Kidney (tissue), 13 donors: ENCODE measurements at regions not wholly inside any gene's neighbourhood (a gene's known extent, or its start where the extent isn't known, plus 50 kb on each side); places are given as distances from the start of the nearest gene placed in this dataset.
"Not testable (repeated sequence)": the region's sequence is repeated elsewhere in the genome, so short reads cannot be mapped to it uniquely, and the experiment has no call there.

Experiments used
- DNase-seq, 5 donors: peaks; one replicate each; pipeline ENCODE4 v3.0.0-alpha.2; 2013 to 2020
- FAIRE-seq: peaks from 2 replicates; lab custom pipeline; 2012; peaks lifted over from hg19 to GRCh38; lab: Jason Lieb, UNC
- H3K27ac ChIP-seq, 2 donors: one replicate each; pipeline ENCODE4 v1.7.0; 2013; ENCODE audit warnings: low read depth in 2 of 2, low read length in 2 of 2, inconsistent platforms in 1 of 2
- H3K27me3 ChIP-seq: one replicate; pipeline ENCODE4 v1.7.1; 2013; ENCODE audit warnings: low read length, inconsistent platforms; ENCODE audit not compliant: control insufficient read depth, insufficient read depth
- H3K36me3 ChIP-seq, 3 donors: one replicate each; pipeline versions ENCODE4 v1.7.0 to v1.7.1; 2013; ENCODE audit warnings: low read length in 3 of 3, control low read depth in 1 of 3, inconsistent platforms in 1 of 3; ENCODE audit not compliant: insufficient read depth in 3 of 3, control insufficient read depth in 2 of 3
- H3K4me1 ChIP-seq, 3 donors: one replicate each; pipeline versions ENCODE4 v1.7.0 to v1.7.1; 2013; ENCODE audit warnings: low read length in 3 of 3, inconsistent platforms in 1 of 3, low read depth in 1 of 3; ENCODE audit not compliant: control insufficient read depth in 2 of 3, insufficient read depth in 2 of 3
- H3K4me3 ChIP-seq, 3 donors: one replicate each; pipeline versions ENCODE4 v1.7.0 to v1.8.1; 2013; ENCODE audit warnings: low read length in 3 of 3, control low read depth in 1 of 3, inconsistent platforms in 1 of 3
- H3K9ac ChIP-seq, 3 donors: one replicate each; pipeline versions ENCODE4 v1.7.0 to v1.7.1; 2013; ENCODE audit warnings: low read length in 3 of 3, control low read depth in 1 of 3, inconsistent platforms in 1 of 3
- H3K9me3 ChIP-seq, 3 donors: one replicate each; pipeline versions ENCODE4 v1.7.0 to v1.7.1; 2013; ENCODE audit warnings: low read length in 3 of 3, control low read depth in 1 of 3, inconsistent platforms in 1 of 3; ENCODE audit not compliant: control insufficient read depth in 2 of 3, insufficient read depth in 1 of 3
- intact Hi-C: fragments of 100-400 bp; cut with DNase I; formaldehyde crosslinking; loops from one replicate; pipeline ENCODE4 v1.11.1; 2022
- TF ChIP-seq, protein P1 (sequence below): IDR thresholded peaks from 3 replicates; pipeline ENCODE4 v1.5.1; 2012; ENCODE audit warnings: mild to moderate bottlenecking, moderate library complexity, borderline replicate concordance; ENCODE audit not compliant: insufficient read depth; ENCODE audit errors: extremely low read depth
- donor health status: control.
- donor health status: control.
- donor health status: control.
- donor health status: control.
- donor health status: control.
- donor health status: DM: yes; HTN: yes; CAD: no.
- donor health status: Normal renal cell carcinoma (clear cell type).

GRCh38 chr15:79496838-79497237, 64.7 kb downstream of the MINAR1 start:
- H3K36me3 ChIP-seq, result no peaks in the 10 kb centered on the region

GRCh38 chr15:79501086-79501485, 69.0 kb downstream of the MINAR1 start:
- H3K27me3 ChIP-seq, result no peaks in the 10 kb centered on the region
- H3K36me3 ChIP-seq, result no peaks in the 10 kb centered on the region
- H3K9ac ChIP-seq, result no peak overlapping the region
- intact Hi-C loops, result no loop called here
- DNase-seq, result no peak
- FAIRE-seq, result no peak
- H3K4me3 ChIP-seq, result no peak overlapping the region
- no peaks in the 10 kb centered on the region for H3K9me3 ChIP-seq
- no peaks in the 10 kb centered on the region for H3K4me1 ChIP-seq
- no peak overlapping the region for H3K27ac ChIP-seq
- TF ChIP-seq, protein P1, sequence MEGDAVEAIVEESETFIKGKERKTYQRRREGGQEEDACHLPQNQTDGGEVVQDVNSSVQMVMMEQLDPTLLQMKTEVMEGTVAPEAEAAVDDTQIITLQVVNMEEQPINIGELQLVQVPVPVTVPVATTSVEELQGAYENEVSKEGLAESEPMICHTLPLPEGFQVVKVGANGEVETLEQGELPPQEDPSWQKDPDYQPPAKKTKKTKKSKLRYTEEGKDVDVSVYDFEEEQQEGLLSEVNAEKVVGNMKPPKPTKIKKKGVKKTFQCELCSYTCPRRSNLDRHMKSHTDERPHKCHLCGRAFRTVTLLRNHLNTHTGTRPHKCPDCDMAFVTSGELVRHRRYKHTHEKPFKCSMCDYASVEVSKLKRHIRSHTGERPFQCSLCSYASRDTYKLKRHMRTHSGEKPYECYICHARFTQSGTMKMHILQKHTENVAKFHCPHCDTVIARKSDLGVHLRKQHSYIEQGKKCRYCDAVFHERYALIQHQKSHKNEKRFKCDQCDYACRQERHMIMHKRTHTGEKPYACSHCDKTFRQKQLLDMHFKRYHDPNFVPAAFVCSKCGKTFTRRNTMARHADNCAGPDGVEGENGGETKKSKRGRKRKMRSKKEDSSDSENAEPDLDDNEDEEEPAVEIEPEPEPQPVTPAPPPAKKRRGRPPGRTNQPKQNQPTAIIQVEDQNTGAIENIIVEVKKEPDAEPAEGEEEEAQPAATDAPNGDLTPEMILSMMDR, result no peak

More at GRCh38 chr15:79496838-79497237, 64.7 kb downstream of the MINAR1 start:
- Histone ChIP-seq H3K27ac (no peak overlapping the region), H3K4me1 (no peaks in the 10 kb centered on the region), H3K9me3 (no peaks in the 10 kb centered on the region), H3K27me3 (no peaks in the 10 kb centered on the region), H3K4me3 (no peak overlapping the region), H3K9ac (no peak overlapping the region)
- no peak for FAIRE-seq
- TF ChIP-seq, protein P1, result no peak
- intact Hi-C loops, result no loop called here
- DNase-seq, result no peak

DNA sequence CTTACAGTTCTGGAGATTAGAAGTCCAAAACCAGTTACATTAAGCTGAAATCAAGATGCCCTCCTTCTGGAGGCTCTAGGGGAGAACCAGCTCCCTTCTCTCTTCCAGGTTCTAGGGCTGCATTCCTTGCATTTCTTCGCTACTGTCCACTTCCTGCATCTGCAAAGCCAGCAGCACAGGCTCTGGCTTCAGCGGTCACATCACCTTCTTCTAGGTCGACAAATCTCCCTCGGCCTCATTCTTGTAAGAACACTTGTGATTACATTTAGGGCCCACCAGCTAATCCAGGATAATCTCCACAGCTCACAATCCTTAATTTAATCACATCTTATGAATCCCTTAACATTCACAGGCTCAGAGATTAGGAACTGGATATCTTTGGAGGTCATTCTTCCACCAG, 73.8 kb downstream of the MINAR1 start:
- no peaks in the 10 kb centered on the region for H3K9me3 ChIP-seq
- intact Hi-C loops, result no loop called here
- H3K9ac ChIP-seq, result no peak overlapping the region
- no peak overlapping the region for H3K4me3 ChIP-seq
- no peak overlapping the region for H3K27ac ChIP-seq
- H3K4me1 ChIP-seq, result no peaks in the 10 kb centered on the region
- DNase-seq, result no peak
- no peaks in the 10 kb centered on the region for H3K27me3 ChIP-seq
- H3K36me3 ChIP-seq, result no peaks in the 10 kb centered on the region
- no peak for FAIRE-seq
- TF ChIP-seq, protein P1, result no peak

- H3K9me3 ChIP-seq, H3K36me3 ChIP-seq, H3K9ac ChIP-seq, H3K4me3 ChIP-seq, H3K4me1 ChIP-seq, H3K27me3 ChIP-seq, H3K27ac ChIP-seq, DNase-seq, FAIRE-seq, intact Hi-C loops: not testable (repeated sequence)
Observed at GRCh38 chr15:79512844-79513243, 80.7 kb downstream of the MINAR1 start.
